ENCODE measurements at regions not wholly inside any gene's neighbourhood (a gene's known extent, or its start where the extent isn't known, plus 50 kb on each side); places are given as distances from the start of the nearest gene placed in this dataset.

DNA sequence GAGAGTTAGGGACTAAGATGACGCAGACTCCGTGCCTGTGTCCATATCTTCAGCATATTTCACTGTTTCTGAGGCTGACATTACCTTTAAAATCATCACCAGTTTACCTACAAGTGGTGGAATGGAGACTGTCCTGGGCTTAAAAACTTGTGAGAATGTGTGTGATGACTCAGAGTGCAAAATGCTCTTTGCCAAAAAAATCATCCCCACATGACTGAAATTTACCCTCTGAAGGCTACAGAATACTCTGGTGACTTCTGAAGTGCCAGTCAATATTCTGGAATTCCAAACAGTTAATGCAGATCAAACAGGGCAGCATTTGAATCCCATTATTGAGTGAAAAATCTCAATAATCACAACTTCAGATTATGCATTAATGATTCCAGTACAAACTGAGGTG, 901.4 kb downstream of the EFNB2 start:
- no peak overlapping the region for H3K27ac Mint-ChIP-seq
- no peaks in the 10 kb centered on the region for H3K27me3 Mint-ChIP-seq
- CTCF ChIA-PET: no interaction called here
- H3K9me3 Mint-ChIP-seq: no peaks in the 10 kb centered on the region
- TF ChIP-seq, protein P1, sequence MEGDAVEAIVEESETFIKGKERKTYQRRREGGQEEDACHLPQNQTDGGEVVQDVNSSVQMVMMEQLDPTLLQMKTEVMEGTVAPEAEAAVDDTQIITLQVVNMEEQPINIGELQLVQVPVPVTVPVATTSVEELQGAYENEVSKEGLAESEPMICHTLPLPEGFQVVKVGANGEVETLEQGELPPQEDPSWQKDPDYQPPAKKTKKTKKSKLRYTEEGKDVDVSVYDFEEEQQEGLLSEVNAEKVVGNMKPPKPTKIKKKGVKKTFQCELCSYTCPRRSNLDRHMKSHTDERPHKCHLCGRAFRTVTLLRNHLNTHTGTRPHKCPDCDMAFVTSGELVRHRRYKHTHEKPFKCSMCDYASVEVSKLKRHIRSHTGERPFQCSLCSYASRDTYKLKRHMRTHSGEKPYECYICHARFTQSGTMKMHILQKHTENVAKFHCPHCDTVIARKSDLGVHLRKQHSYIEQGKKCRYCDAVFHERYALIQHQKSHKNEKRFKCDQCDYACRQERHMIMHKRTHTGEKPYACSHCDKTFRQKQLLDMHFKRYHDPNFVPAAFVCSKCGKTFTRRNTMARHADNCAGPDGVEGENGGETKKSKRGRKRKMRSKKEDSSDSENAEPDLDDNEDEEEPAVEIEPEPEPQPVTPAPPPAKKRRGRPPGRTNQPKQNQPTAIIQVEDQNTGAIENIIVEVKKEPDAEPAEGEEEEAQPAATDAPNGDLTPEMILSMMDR (IDR thresholded peaks at IDR 0.05): no peak
- DNase-seq (no peak), ATAC-seq (no peak)
- no peak overlapping the region for H3K4me3 Mint-ChIP-seq
- POLR2A ChIA-PET: no interaction called here
- intact Hi-C loops (cut with micrococcal nuclease): no loop called here
- H3K36me3 Mint-ChIP-seq (ENCODE audit: low read depth): no peaks in the 10 kb centered on the region
- H3K4me1 Mint-ChIP-seq (ENCODE audit: low read depth): no peaks in the 10 kb centered on the region

DNA sequence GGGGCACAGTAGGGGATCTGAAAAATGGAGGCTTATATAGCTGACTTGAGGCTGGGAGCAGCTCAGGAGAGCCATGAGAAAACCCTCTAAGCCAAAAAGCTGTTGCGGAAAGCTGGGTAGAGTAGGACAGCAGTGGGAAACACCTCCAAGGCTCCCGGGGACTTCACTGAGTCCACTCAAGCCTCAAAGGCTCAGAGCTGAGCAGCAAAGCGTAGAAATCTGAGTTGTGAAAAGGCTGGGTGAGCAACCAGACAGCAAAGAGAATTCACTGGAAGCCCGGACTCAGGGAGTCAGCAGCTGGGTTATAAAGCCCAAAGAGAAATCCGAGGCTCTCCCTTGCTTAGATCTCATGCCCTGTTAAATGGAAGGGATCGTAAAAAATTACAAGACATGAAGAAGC, 905.0 kb downstream of the EFNB2 start:
- no peak for DNase-seq
- no peaks in the 10 kb centered on the region for H3K36me3 Mint-ChIP-seq (ENCODE audit: low read depth)
- H3K4me3 Mint-ChIP-seq: no peak overlapping the region
- TF ChIP-seq, protein P1 (IDR thresholded peaks at IDR 0.05): no peak
- ATAC-seq: no peak
- CTCF ChIA-PET: no interaction called here
- no peaks in the 10 kb centered on the region for H3K4me1 Mint-ChIP-seq (ENCODE audit: low read depth)
- H3K27ac Mint-ChIP-seq: no peak overlapping the region
- H3K9me3 Mint-ChIP-seq: no peaks in the 10 kb centered on the region
- POLR2A ChIA-PET: no interaction called here
- H3K27me3 Mint-ChIP-seq: no peaks in the 10 kb centered on the region
- intact Hi-C loops (cut with micrococcal nuclease): no loop called here

DNA sequence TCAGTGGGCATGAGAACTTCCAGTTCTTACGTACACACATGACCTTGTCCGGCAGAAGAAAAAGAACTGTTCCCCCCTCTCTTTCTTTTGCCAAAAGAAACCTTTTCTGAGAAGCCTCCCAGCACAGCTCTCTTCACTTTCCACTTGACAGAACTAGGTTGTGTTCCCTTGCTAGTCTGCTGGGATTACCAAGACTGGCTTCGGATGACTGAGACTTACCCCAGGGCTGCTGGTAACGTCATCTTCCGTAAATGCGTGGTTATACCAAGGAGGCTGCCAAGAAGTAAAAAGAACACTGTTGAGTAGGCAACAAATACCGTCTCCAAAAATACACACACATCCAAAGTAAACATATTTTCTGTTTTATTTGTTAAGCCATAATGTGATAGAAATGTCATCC, 908.2 kb downstream of the EFNB2 start:
- H3K9me3 Mint-ChIP-seq: no peaks in the 10 kb centered on the region
- no peaks in the 10 kb centered on the region for H3K4me1 Mint-ChIP-seq (ENCODE audit: low read depth)
- no peaks in the 10 kb centered on the region for H3K27me3 Mint-ChIP-seq
- POLR2A ChIA-PET: no interaction called here
- no peak overlapping the region for H3K27ac Mint-ChIP-seq
- no peak for ATAC-seq
- TF ChIP-seq, protein P1 (IDR thresholded peaks at IDR 0.05): no peak
- DNase-seq: no peak
- intact Hi-C loops (cut with micrococcal nuclease): no loop called here
- CTCF ChIA-PET: no interaction called here
- no peak overlapping the region for H3K4me3 Mint-ChIP-seq
- H3K36me3 Mint-ChIP-seq (ENCODE audit: low read depth): no peaks in the 10 kb centered on the region

DNA sequence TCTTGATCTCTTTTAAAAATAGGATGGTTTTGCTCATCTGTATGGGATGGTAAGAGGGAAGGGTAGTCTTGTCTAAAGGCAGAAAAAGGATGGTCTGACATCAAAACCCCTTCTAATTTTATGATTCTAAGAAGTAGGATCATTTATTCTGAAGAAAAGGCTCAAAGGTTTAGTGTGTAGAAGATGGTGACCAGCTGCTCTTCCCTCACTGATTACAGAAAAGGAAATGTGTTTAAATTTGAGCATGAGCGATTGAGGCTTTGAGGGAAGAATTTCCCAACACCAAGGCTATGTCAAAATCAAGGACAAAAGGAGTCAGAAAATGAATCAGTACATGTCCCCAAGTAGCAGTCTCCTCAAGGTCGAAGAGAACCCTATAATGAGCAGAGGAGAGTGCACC, 909.8 kb downstream of the EFNB2 start:
- ChIA-PET CTCF (no interaction called here), POLR2A (no interaction called here)
- Mint-ChIP-seq H3K9me3 (no peaks in the 10 kb centered on the region), H3K4me3 (no peak overlapping the region), H3K27me3 (no peaks in the 10 kb centered on the region), H3K36me3 (ENCODE audit: low read depth) (no peaks in the 10 kb centered on the region), H3K4me1 (ENCODE audit: low read depth) (no peaks in the 10 kb centered on the region), H3K27ac (no peak overlapping the region)
- ATAC-seq (no peak), DNase-seq (no peak)
- intact Hi-C loops (cut with micrococcal nuclease): no loop called here
- TF ChIP-seq, protein P1 (IDR thresholded peaks at IDR 0.05): no peak

DNA sequence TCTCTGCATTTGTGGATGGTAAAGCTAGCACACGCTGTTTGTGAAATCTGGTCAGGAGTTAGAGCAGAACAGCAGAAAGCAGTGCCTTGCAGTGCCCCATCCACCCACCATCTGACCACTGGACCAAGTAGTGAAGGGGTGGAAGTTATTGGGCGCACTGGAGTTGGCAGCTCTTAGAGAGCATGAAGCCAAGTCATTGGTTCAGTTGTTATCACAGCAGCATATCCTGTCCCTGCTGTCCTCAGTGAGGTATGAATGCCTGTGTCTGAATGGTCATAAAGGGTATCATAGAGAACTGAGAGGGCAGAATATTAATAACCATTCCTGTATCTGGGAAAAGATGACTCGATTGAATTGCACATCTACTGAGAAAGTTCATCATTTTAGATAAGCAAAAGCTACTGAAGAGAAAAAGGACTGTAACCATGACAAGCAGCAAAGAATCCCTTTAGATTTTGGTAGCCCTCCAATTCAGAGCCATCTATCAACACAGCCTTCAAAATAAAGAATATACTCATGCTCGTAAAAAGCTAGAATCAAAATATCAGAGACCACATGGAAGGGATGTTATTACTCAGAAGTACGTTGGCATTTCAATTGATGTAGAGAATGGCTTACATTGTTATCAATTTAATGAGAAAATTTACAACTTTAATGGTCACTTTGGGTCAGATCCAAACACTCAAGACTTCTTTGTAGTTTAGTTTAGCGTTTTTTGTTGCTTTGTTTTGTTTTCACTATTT, 919.0 kb downstream of the EFNB2 start:
- Mint-ChIP-seq H3K9me3 (no peaks in the 10 kb centered on the region), H3K36me3 (ENCODE audit: low read depth) (no peaks in the 10 kb centered on the region), H3K27ac (no peak overlapping the region), H3K4me3 (no peak overlapping the region), H3K27me3 (no peaks in the 10 kb centered on the region), H3K4me1 (ENCODE audit: low read depth) (no peaks in the 10 kb centered on the region)
- POLR2A ChIA-PET: no interaction called here
- DNase-seq: no peak
- CTCF ChIA-PET: no interaction called here
- no peak for ATAC-seq
- TF ChIP-seq, protein P1 (IDR thresholded peaks at IDR 0.05): no peak
- intact Hi-C loops (cut with micrococcal nuclease): no loop called here

Measured in activated CD8-positive, alpha-beta T cell treated with anti-CD3 and anti-CD28 coated beads for 36 hours (primary cell).